GM21423 (cell line): ENCODE measurements at regions not wholly inside any gene's neighbourhood (a gene's known extent, or its start where the extent isn't known, plus 50 kb on each side); places are given as distances from the start of the nearest gene placed in this dataset.
"Not testable (repeated sequence)": the region's sequence is repeated elsewhere in the genome, so short reads cannot be mapped to it uniquely, and the experiment has no call there.

ENCODE experiments used
- ATAC-seq: cut with Tn5 transposase; IDR thresholded peaks from one replicate; pipeline ENCODE4 v1.9.1; 2021; ENCODE audit warnings: mild to moderate bottlenecking, moderate library complexity; ENCODE audit not compliant: unreplicated experiment

DNA sequence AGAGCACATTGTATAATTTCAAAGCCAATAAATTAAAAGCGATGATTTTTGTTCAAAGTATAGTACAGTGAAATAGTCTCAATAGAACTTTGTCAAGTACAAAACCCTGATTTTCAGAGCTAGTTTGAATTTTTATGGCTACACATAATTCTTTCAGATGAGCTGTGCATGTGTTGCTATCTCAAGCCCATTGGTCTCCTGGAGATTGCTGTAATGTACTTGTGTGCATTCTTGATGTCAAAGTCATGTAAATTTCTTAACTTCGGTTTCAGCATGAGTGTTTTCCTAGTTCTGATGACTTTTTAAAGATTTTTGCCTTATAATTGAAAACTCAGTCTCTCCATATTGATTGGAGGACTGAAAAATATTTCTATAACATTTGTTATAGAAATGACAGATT lies 200.8 kb downstream of the CEP135 start:
- ATAC-seq: no peak

DNA sequence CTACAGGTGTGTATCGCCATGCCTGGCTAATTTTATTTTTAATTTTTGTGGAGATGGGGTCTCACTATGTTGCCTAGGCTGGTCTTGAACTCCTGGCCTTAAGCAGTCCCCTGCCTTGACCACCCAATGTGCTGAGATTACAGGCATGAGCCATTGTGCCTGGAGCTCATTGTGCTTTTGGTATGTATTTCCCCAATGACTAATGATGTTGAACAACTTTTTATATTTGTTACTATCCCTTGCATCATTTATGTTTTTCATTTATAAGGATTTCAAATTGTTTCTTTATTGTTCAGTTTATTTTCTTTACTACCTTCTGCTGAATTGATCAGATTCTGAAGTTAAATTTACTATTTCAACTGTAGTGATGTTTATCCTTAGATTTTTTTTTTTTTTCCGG lies 199.7 kb downstream of the CEP135 start:
- no peak for ATAC-seq

GRCh38 chr4:56147371-56147770 lies 198.6 kb downstream of the CEP135 start:
- ATAC-seq: no peak

DNA sequence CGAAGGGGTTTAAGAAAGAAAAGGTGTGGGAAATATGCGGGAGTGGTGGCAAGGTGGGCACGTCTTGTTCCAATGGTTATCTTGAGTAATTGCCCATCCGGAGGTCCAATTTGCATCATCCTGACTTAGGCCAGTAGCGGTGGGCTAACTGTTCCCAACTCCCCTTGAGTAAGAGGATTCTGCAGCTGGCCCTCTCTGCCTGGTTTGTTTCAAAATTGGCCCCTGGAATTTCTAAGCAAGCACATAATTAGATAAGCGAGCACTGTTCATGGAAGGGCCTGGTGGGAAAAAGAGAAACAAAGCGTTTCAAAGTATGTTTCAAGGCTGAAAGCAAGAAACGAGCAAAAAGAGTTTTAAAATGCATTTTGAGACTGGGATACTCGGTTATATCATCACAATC lies 198.2 kb downstream of the CEP135 start:
- ATAC-seq: no peak

DNA sequence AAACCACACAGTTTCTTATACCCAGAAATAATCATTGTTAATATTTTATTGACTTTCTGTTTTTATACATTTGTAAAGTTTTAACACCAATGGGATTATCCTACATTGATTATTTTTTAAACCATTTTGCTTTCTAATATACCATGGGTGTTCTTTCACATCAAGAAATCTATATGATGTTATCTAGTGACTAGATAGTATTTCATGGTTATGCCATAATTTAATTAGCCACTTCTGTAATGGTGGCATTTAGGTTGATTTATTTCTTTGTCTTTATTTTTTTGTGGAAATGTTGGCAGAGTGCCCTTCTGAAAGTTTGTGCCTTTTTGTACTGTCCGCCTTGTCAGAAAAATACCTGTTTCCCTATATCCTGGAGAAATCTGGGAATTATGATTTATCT lies 193.3 kb downstream of the CEP135 start:
- no peak for ATAC-seq

GRCh38 chr4:56139241-56139827 lies 190.6 kb downstream of the CEP135 start:
- ATAC-seq: no peak

DNA sequence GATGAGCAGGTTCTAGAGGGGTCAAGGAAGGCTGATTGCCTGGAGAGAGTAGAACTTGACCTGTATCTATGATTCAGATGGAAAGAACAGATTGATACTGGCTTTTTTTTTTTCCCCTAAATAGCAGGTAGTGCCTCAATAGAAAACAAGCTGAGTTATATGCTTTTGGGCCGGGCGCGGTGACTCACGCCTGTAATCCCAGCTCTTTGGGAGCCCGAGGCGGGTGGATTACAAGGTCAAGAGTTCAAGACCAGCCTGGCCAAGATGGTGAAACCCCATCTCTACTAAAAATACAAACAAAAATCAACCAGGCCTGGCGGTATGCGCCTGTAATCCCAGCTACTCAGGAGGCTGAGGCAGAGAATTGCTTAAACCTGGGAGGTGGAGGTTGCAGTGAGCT lies 186.1 kb downstream of the CEP135 start:
- not testable (repeated sequence) for ATAC-seq

DNA sequence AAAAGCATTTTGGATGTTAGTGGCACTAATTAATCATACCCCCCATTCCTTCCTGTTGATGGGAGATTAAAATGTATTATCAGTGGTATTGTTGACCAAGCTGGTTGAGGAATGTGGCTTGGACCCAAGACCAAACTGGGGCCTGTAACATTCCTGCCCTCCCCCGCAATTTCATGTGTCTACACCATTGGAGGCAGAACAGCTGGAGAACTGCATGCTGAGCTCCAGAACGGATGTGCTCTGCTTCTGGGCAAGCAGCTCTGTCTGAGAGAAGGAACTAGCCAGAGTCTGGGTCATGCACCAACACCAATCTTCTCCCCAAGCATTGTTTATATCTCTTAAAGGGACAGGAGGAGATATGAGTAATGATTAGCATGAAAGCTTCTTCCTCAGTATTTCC lies 185.5 kb downstream of the CEP135 start:
- ATAC-seq: no peak

GRCh38 chr4:56132835-56133234 lies 184.1 kb downstream of the CEP135 start:
- no peak for ATAC-seq

DNA sequence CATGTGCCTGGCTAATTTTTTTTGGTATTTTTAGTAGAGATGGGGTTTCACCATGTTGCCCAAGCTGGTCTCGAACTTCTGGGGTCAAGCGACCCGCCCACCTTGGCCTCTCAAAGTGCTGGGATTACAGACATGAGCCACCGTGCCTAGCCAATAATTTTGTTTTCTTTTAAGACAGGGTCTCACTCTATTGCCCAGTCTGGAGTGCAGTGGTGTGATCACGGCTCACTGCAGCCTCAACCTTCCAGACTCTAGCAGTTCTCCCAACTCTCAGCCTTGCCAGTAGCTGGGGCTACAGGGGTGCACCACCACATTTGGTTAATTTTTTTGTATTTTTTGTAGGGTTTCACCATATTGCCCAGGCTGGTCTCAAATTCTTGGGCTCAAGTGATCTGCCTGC lies 183.4 kb downstream of the CEP135 start:
- ATAC-seq: not testable (repeated sequence)

- no peak for ATAC-seq
These were observed 181.9 kb downstream of the CEP135 start for GRCh38 chr4:56130606-56131155.

DNA sequence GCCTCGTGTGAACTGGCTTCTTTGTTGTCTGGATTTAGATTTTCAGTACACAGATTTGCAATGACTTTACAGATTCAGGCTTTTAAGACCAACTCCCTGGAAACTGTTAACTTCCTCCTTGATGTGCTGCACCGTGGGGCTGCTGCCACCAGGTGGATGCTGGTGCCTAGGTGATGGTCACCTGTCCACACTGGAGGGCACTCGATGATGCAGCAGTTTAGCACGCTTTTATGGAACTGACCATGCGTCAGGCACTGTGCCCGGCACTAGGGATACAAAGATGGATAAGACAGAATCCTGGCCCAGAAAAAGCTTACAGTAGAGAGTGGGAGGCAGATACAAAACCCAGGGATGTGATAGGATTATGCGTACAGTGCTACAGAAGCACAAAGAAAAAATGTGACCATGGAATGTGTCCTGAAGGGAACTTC lies 180.7 kb downstream of the CEP135 start:
- no peak for ATAC-seq

GRCh38 chr4:56128213-56128612 lies 179.5 kb downstream of the CEP135 start:
- no peak for ATAC-seq

- ATAC-seq: no peak
These were observed 179.0 kb downstream of the CEP135 start for GRCh38 chr4:56127716-56128115.

- no peak for ATAC-seq
These were observed 174.8 kb downstream of the CEP135 start for GRCh38 chr4:56123547-56123946.

DNA sequence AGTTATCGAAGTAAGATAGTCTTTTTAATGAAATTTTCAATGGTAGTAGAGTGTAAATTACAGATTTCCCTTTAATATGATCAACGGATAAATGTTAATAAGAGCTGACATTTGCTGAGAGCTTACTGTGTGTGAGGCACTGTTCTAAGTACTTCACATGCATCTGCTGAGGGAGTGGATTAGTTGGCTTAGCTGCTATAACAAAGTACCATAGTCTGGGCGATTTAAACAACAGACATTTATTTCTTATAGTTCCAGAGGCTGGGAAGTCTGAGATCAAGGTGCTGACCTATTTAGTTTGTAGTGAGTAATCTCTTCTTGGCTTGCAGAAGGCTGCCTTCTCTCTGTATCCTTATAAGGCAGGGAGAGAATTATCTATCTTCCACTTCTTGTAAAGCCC lies 174.3 kb downstream of the CEP135 start:
- ATAC-seq: no peak

DNA sequence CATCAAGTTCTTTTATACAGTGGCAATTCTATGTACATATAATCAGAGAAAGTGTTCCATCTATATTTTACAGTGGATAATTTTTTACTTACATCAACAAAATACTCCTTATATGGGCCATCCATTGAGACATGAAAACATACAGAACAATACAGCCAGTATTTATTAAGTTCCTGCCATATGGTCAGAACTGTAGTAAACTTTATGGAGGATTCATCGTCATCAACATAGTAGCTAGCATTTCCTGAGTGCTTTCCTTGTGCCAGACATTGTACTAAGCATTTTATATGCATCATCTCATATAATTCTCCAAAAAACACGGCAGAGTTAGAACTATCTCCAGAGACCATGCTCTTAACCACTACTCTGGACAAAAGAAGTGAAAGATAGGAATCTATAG lies 170.1 kb downstream of the CEP135 start:
- no peak for ATAC-seq

- ATAC-seq: no peak
These were observed 169.3 kb downstream of the CEP135 start for GRCh38 chr4:56118055-56118454.

- no peak for ATAC-seq
These were observed 167.2 kb downstream of the CEP135 start for GRCh38 chr4:56115898-56116297.

- ATAC-seq: no peak
These were observed 163.6 kb downstream of the CEP135 start for GRCh38 chr4:56112377-56112776.

DNA sequence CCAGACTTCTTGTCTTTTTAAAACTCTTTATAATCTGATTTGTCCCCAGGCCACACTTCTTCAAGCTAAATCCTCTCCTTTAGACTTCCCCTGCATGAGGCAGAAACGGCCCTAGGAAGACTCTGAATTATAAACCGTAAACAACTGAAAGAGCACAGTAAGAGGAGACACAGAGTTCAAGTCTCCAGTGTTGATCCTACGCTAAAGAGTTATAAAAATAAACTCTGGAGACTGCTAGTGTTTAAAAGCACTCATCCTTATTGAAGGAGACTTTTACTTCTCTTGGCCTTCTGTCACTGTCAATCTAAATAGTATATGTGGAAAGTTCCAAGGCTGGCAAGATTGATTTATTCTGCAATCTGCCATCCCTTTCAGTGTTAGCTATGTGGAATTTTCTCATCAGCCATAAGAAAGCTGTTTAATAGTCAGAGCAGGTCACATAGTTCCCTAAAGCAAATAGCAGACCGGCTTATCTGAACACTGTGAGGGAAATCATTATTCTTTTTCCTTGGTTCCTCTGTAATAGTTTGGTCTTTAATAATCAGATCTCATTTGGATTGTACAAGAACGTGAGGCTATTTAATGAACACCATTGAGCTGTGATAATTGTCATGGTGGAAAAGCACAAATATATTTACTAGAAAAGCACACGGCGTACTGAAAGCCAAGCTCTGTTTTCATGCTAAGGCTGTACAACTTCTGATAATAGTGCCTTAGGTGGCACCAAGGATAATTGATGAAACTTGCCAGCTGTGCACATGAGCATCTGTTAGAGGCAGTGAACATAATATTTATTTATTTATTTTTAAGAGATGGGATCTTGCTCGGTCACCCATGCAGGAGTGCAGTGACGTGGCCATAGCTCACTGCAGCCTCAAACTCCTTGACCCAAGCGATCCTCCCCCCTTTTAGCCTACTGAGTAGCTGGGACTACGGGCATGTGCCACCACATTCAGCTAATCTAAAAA lies 157.7 kb downstream of the CEP135 start:
- no peak for ATAC-seq

GRCh38 chr4:56104188-56104587 lies 155.4 kb downstream of the CEP135 start:
- no peak for ATAC-seq
